Endodermal cell (in vitro differentiated cells): ENCODE measurements at regions not wholly inside any gene's neighbourhood (a gene's known extent, or its start where the extent isn't known, plus 50 kb on each side); places are given as distances from the start of the nearest gene placed in this dataset.
A peak's percentile ranks its signal among the peaks of the same experiment; 100 is the strongest.

Experiments used
- DNase-seq: peaks from one replicate; pipeline ENCODE4 v3.0.0-alpha.2; 2017
- H3K27ac ChIP-seq: 2 replicates; pipeline ENCODE4 v1.5.1; 2013; ENCODE audit warnings: mild to moderate bottlenecking, low read depth, low read length, moderate library complexity
- H3K27me3 ChIP-seq: 2 replicates; pipeline ENCODE4 v1.6.1; 2013; ENCODE audit warnings: mild to moderate bottlenecking, low read length, moderate library complexity; ENCODE audit not compliant: insufficient read depth, control insufficient read depth, poor library complexity, severe bottlenecking
- H3K36me3 ChIP-seq: 2 replicates; pipeline ENCODE4 v1.7.0; 2013; ENCODE audit warnings: mild to moderate bottlenecking, low read length, moderate library complexity; ENCODE audit not compliant: control insufficient read depth, insufficient read depth
- H3K4me1 ChIP-seq: one replicate; pipeline ENCODE4 v1.7.0; 2013; ENCODE audit warnings: low read length; ENCODE audit not compliant: control insufficient read depth, insufficient read depth
- H3K4me3 ChIP-seq: 2 replicates; pipeline ENCODE4 v1.5.1; 2013; ENCODE audit warnings: mild to moderate bottlenecking, low read length, moderate library complexity
- H3K9ac ChIP-seq: 2 replicates; pipeline ENCODE4 v1.6.1; 2013; ENCODE audit warnings: mild to moderate bottlenecking, low read length, moderate library complexity; ENCODE audit not compliant: poor library complexity, severe bottlenecking; ENCODE audit errors: extremely low read depth
- H3K9me3 ChIP-seq: 2 replicates; pipeline ENCODE4 v1.6.1; 2013; ENCODE audit warnings: mild to moderate bottlenecking, low read length, moderate library complexity; ENCODE audit not compliant: control insufficient read depth
- H3K27ac Mint-ChIP-seq: 2 replicates; pipeline ENCODE4 v1.8.0; 2020; ENCODE audit warnings: mixed read lengths
- H3K27me3 Mint-ChIP-seq: 2 replicates; pipeline ENCODE4 v1.8.0; 2021; ENCODE audit warnings: mild to moderate bottlenecking, mixed read lengths; ENCODE audit not compliant: insufficient read depth
- H3K36me3 Mint-ChIP-seq: 2 replicates; pipeline ENCODE4 v1.8.0; 2020; ENCODE audit warnings: low read depth, mixed read lengths
- H3K4me1 Mint-ChIP-seq: 2 replicates; pipeline ENCODE4 v1.8.0; 2020; ENCODE audit warnings: mixed read lengths
- H3K4me3 Mint-ChIP-seq: 2 replicates; pipeline ENCODE4 v1.8.0; 2020; ENCODE audit warnings: mild to moderate bottlenecking, moderate library complexity, mixed read lengths
- H3K9me3 Mint-ChIP-seq: 2 replicates; pipeline ENCODE4 v1.8.0; 2020; ENCODE audit warnings: mild to moderate bottlenecking, mixed read lengths
- WGBS, 2 experiments: methylation state at CpG; one replicate each; pipeline versions ENCODE4 v1.1.5 to v1.1.7; 2013; ENCODE audit warnings: missing lambda C conversion rate in 2 of 2, mixed read lengths in 1 of 2; ENCODE audit not compliant: insufficient coverage in 1 of 2, insufficient read length in 1 of 2; 5-methylcytosine and 5-hydroxymethylcytosine counted together
- TF ChIP-seq, protein P1 (sequence below): fragments of 200-600 bp; sonication (generic); conservative IDR thresholded peaks from 2 replicates; pipeline ENCODE4 v1.5.0; 2021; ENCODE audit warnings: antibody characterized with exemption, mild to moderate bottlenecking

DNA sequence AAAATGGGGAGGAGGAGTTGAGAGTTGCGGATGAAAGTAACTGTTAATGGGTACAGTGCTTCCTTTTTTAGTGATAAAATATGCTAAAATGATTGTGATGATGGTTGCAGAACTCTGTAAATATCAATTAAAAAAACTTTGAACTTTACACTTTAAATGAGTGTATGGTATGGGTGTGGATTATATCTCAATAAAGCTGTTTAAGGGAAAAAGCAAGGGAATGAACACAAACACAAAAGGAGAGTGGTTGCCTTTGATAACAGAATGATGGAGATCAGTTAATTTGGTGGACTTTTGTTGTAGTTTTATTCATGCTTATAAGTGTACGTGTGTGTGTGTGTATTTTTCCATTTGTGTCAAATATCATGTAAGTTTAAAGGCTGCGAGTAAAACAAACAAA is 186.1 kb downstream of the ZNF608 start:
- H3K4me3 ChIP-seq, result no peak overlapping the region
- H3K9me3 Mint-ChIP-seq, result peaks cover 6% of the 10 kb centered on the region
- H3K4me1 Mint-ChIP-seq, result peaks cover 1% of the 10 kb centered on the region
- no peak for DNase-seq
- H3K36me3 ChIP-seq, result no peaks in the 10 kb centered on the region
- TF ChIP-seq, protein P1, sequence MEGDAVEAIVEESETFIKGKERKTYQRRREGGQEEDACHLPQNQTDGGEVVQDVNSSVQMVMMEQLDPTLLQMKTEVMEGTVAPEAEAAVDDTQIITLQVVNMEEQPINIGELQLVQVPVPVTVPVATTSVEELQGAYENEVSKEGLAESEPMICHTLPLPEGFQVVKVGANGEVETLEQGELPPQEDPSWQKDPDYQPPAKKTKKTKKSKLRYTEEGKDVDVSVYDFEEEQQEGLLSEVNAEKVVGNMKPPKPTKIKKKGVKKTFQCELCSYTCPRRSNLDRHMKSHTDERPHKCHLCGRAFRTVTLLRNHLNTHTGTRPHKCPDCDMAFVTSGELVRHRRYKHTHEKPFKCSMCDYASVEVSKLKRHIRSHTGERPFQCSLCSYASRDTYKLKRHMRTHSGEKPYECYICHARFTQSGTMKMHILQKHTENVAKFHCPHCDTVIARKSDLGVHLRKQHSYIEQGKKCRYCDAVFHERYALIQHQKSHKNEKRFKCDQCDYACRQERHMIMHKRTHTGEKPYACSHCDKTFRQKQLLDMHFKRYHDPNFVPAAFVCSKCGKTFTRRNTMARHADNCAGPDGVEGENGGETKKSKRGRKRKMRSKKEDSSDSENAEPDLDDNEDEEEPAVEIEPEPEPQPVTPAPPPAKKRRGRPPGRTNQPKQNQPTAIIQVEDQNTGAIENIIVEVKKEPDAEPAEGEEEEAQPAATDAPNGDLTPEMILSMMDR, result no peak
- H3K9ac ChIP-seq, result no peak overlapping the region
- peaks cover 4% of the 10 kb centered on the region for H3K36me3 Mint-ChIP-seq
- H3K4me3 Mint-ChIP-seq, result no peak overlapping the region
- H3K4me1 ChIP-seq, result no peaks in the 10 kb centered on the region
- H3K27ac Mint-ChIP-seq, result no peak overlapping the region
- H3K9me3 ChIP-seq, result peaks cover 8% of the 10 kb centered on the region
- no peaks in the 10 kb centered on the region for H3K27me3 Mint-ChIP-seq
- no peak overlapping the region for H3K27ac ChIP-seq
- no peaks in the 10 kb centered on the region for H3K27me3 ChIP-seq
- WGBS, 2 experiments, result 86 to 91% methylated on average over 1 to 3 of the region's 3 CpGs

DNA sequence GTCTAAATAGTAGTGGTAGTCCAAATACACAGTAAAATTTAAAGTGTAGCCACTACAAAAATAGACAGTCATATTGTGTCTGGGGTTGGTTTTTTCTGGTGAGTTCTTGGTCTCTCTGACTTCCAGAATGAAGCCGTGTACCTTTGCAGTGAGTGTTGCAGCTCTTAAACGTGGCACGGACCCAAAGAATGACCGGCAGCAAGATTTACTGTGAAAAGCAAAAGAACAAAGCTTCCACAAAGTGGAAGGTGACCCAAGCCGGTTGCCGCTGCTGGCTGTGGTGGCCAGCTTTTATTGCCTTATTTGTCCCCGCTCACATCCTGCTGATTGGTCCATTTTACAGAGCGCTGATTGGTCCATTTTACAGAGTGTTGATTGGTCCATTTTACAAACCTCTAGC is 188.7 kb downstream of the ZNF608 start:
- Mint-ChIP-seq H3K4me3 (no peak overlapping the region), H3K9me3 (peaks cover 6% of the 10 kb centered on the region), H3K27ac (no peak overlapping the region), H3K27me3 (no peaks in the 10 kb centered on the region), H3K4me1 (peaks cover 9% of the 10 kb centered on the region), H3K36me3 (peaks cover 4% of the 10 kb centered on the region)
- Histone ChIP-seq H3K27me3 (no peaks in the 10 kb centered on the region), H3K27ac (no peak overlapping the region), H3K36me3 (no peaks in the 10 kb centered on the region), H3K9ac (no peak overlapping the region), H3K4me3 (no peak overlapping the region), H3K4me1 (no peaks in the 10 kb centered on the region), H3K9me3 (peaks cover 8% of the 10 kb centered on the region)
- no peak for DNase-seq
- 95% methylated on average over 7 to 8 of the region's 8 CpGs for WGBS, 2 experiments
- TF ChIP-seq, protein P1, result no peak

DNA sequence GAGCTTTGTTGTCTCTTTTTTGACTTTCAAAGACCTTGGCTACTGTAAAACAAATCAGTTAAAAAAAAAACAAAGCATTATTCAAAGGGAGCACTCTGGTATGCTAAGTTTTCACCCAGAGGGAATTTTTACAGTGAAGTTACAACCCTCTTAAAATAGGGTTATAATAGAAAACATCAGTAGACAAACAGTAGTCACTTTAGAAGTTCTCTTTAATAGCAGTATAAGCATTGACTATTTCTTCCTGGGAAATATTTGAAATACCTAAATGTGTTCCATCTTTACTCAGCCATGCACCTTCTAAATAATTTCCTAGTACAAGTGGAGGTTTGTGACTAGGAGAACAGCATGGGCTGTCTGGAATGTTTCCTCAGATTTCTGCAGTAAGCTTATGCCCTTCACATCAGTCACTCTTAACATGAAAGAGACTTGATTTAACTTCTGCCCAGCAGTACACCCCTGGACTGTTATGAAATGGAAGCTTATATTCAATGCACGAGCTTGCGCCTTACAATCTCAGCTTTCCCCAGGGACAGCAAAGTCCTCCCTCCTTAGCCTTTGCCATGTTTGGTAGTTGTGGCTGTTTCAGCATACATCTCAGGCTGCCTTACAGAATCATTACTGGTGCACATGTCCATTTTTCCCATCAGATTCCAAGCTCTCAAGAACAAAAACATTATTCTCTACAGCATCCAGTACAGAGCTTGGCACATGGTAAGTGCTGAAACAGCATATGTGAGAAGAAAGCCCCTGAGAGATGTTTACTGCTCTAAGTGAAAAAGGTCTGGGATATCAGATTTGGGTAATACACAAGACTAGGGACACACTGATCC is 191.5 kb downstream of the ZNF608 start:
- H3K27ac Mint-ChIP-seq, result no peak overlapping the region
- H3K9me3 Mint-ChIP-seq, result peaks cover 9% of the 10 kb centered on the region
- no peak overlapping the region for H3K4me3 ChIP-seq
- 67 to 96% methylated on average over 1 to 2 of the region's 2 CpGs for WGBS, 2 experiments
- H3K4me1 ChIP-seq, result no peaks in the 10 kb centered on the region
- no peak overlapping the region for H3K9ac ChIP-seq
- H3K27me3 Mint-ChIP-seq, result no peaks in the 10 kb centered on the region
- TF ChIP-seq, protein P1, result no peak
- DNase-seq, result no peak
- H3K27ac ChIP-seq, result peak overlapping the region; percentile 54
- no peaks in the 10 kb centered on the region for H3K36me3 ChIP-seq
- H3K4me3 Mint-ChIP-seq, result no peak overlapping the region
- peaks cover 17% of the 10 kb centered on the region for H3K4me1 Mint-ChIP-seq
- H3K27me3 ChIP-seq, result no peaks in the 10 kb centered on the region
- peaks cover 4% of the 10 kb centered on the region for H3K36me3 Mint-ChIP-seq
- peaks cover 8% of the 10 kb centered on the region for H3K9me3 ChIP-seq
